K562 (cell line): ENCODE measurements at regions not wholly inside any gene's neighbourhood (a gene's known extent, or its start where the extent isn't known, plus 50 kb on each side); places are given as distances from the start of the nearest gene placed in this dataset.

ENCODE experiments used
- ATAC-seq: fragments of 200-7000 bp; cut with Tn5 transposase; 3 replicates; pipeline ENCODE4 v1.9.1; 2020; ENCODE audit warnings: moderate library complexity
- BruUV-seq: library from RNA; stranded (reverse); fragments of 400-500 nt; replicated peaks from 2 replicates; lab custom pipeline; 2021; lab: Mats Ljungman, UMichigan
- CTCF ChIA-PET: fragments of 300-600 bp; formaldehyde crosslinking; extraction: SDS; loops from one replicate; lab custom pipeline; 2021; ENCODE audit warnings: low intra/inter-chr PET ratio; lab: Yijun Ruan, JAX
- POLR2A ChIA-PET: fragments of 300-600, 350-650 bp; sonication (Branson Sonifier 250); formaldehyde crosslinking; extraction: SDS; loops from one replicate; lab custom pipeline; 2021; ENCODE audit warnings: antibody characterized with exemption, inconsistent platforms; lab: Yijun Ruan, JAX
- DNase-seq, 4 experiments: peaks; one replicate each; pipeline versions ENCODE4 v3.0.0 to v3.0.0-alpha.2; 2011 to 2018; ENCODE audit warnings: low spot score in 3 of 4, mixed read lengths in 3 of 4; ENCODE audit errors: extremely low read depth in 1 of 4
- FAIRE-seq: peaks from 2 replicates; lab custom pipeline; 2011; peaks lifted over from hg19 to GRCh38; lab: Jason Lieb, UNC
- H2AFZ ChIP-seq: 2 replicates; pipeline ENCODE4 v1.6.0; 2011; ENCODE audit warnings: low read depth, low read length, control low read depth, inconsistent platforms
- H3K27ac ChIP-seq: fragments of 200-600 bp; 3 replicates; pipeline ENCODE4 v1.8.0; 2011; ENCODE audit warnings: low read depth, mild to moderate bottlenecking, control low read depth, inconsistent platforms, low read length, moderate library complexity, mixed read lengths; ENCODE audit errors: extremely low read depth
- H3K27me3 ChIP-seq, 2 experiments: fragments of 300-600 bp in 1 of 2; 2 replicates in 1 of 2; 3 replicates in 1 of 2; pipeline versions ENCODE4 v1.6.0 to v1.8.0; 2011; ENCODE audit warnings: inconsistent platforms in 2 of 2, low read length in 2 of 2, mild to moderate bottlenecking in 1 of 2, mixed read lengths in 1 of 2, moderate library complexity in 1 of 2; ENCODE audit not compliant: control insufficient read depth in 2 of 2, insufficient read depth in 2 of 2
- H3K36me3 ChIP-seq: fragments of 300-600 bp; 3 replicates; pipeline ENCODE4 v1.8.0; 2011; ENCODE audit warnings: mild to moderate bottlenecking, low read length, inconsistent platforms; ENCODE audit not compliant: control insufficient read depth, insufficient read depth
- H3K4me1 ChIP-seq, 2 experiments: fragments of 200-600 bp in 1 of 2; replicated peaks in 1 of 2; 2 replicates in 1 of 2; 3 replicates in 1 of 2; pipeline versions ENCODE4 v1.5.1 to v1.8.0; 2011; ENCODE audit warnings: inconsistent platforms in 2 of 2, low read length in 2 of 2, mild to moderate bottlenecking in 1 of 2, mixed read lengths in 1 of 2, moderate library complexity in 1 of 2; ENCODE audit not compliant: control insufficient read depth in 2 of 2, insufficient read depth in 2 of 2
- H3K4me2 ChIP-seq: 2 replicates; pipeline ENCODE4 v1.6.1; 2011; ENCODE audit warnings: low read length, control low read depth, inconsistent platforms, mixed read lengths; ENCODE audit not compliant: insufficient read depth
- H3K4me3 ChIP-seq: fragments of 200-600 bp; sonication (generic), shearing (Covaris generic); 2 replicates; pipeline ENCODE4 v1.5.1; 2016; ENCODE audit warnings: control low read depth, inconsistent platforms
- H3K79me2 ChIP-seq: fragments of 200-600 bp; 3 replicates; pipeline ENCODE4 v1.8.0; 2011; ENCODE audit warnings: low read length, inconsistent platforms; ENCODE audit not compliant: control insufficient read depth, insufficient read depth
- H3K9ac ChIP-seq, 2 experiments: 2 replicates each; pipeline versions ENCODE4 v1.6.0 to v1.6.1; 2011; ENCODE audit warnings: low read depth in 2 of 2, low read length in 2 of 2, control low read depth in 1 of 2, inconsistent platforms in 1 of 2, mild to moderate bottlenecking in 1 of 2, mixed read lengths in 1 of 2; ENCODE audit not compliant: insufficient read depth in 1 of 2
- H3K9me1 ChIP-seq: one replicate; pipeline ENCODE4 v1.6.0; 2011; ENCODE audit warnings: inconsistent platforms, mild to moderate bottlenecking, low read length, moderate library complexity; ENCODE audit not compliant: control insufficient read depth, insufficient read depth
- H3K9me3 ChIP-seq: replicated peaks from 2 replicates; pipeline ENCODE4 v1.5.1; 2011; ENCODE audit warnings: low read depth, low read length, inconsistent platforms; ENCODE audit not compliant: control insufficient read depth, insufficient read depth
- H4K20me1 ChIP-seq: replicated peaks from 2 replicates; pipeline ENCODE4 v1.6.1; 2011; ENCODE audit warnings: low read length, inconsistent platforms, mixed read lengths; ENCODE audit not compliant: control insufficient read depth, insufficient read depth
- CBFA2T3 ChIP-seq: fragments of 450-650 bp; IDR thresholded peaks from 2 replicates; pipeline ENCODE4 v1.6.1; 2017
- CBX2 ChIP-seq: fragments of 200-600 bp; sonication (generic); IDR thresholded peaks from one replicate; pipeline ENCODE4 v1.6.1; 2012; ENCODE audit warnings: mild to moderate bottlenecking, low read length, inconsistent platforms; ENCODE audit not compliant: insufficient read depth, poor library complexity, severe bottlenecking
- EHMT2 ChIP-seq: fragments of 450-650 bp; IDR thresholded peaks from 2 replicates; pipeline ENCODE4 v1.6.1; 2018; ENCODE audit warnings: antibody characterized with exemption
- FOXJ3 ChIP-seq: sonication (generic); formaldehyde crosslinking; IDR thresholded peaks from 2 replicates; pipeline ENCODE4 v1.4.0; 2020; ENCODE audit warnings: mild to moderate bottlenecking, missing genetic modification reagents
- POLR2G ChIP-seq: fragments of 200-400 bp; formaldehyde crosslinking; IDR thresholded peaks from 2 replicates; pipeline ENCODE4 v1.6.1; 2017; ENCODE audit warnings: low read depth, mild to moderate bottlenecking, antibody characterized with exemption, low read length, moderate library complexity
- SMC3 ChIP-seq: conservative IDR thresholded peaks from 2 replicates; pipeline ENCODE4 v1.6.1; 2011; ENCODE audit warnings: low read depth, low read length, improper control_type of control experiment; ENCODE audit not compliant: insufficient read depth
- SNIP1 ChIP-seq: fragments of 450-650 bp; IDR thresholded peaks from 2 replicates; pipeline ENCODE4 v1.7.1; 2017; ENCODE audit warnings: low read depth, mild to moderate bottlenecking
- ZNF146 ChIP-seq: IDR thresholded peaks from one replicate; pipeline ENCODE4 v1.6.1; 2018; ENCODE audit warnings: missing compliant biosample characterization; ENCODE audit not compliant: unreplicated experiment
- ZNF274 ChIP-seq: IDR thresholded peaks from 2 replicates; pipeline ENCODE4 v1.6.1; 2011; ENCODE audit warnings: low read depth, mild to moderate bottlenecking, low read length, moderate library complexity, borderline replicate concordance
- ZNF282 ChIP-seq: sonication (generic); formaldehyde crosslinking; IDR thresholded peaks from 2 replicates; pipeline ENCODE4 v1.8.1; 2023; ENCODE audit warnings: missing genetic modification reagents
- in situ Hi-C: fragments of 300-500 bp; cut with MboI; formaldehyde crosslinking; loops from 4 replicates; pipeline ENCODE4 v1.15.0; 2018; ENCODE audit warnings: inconsistent platforms, mixed read lengths
- intact Hi-C: fragments of 100-400 bp; cut with micrococcal nuclease; formaldehyde crosslinking; loops from 2 replicates; pipeline ENCODE4 v1.14.2; 2022
- TF ChIP-seq, protein P1 (sequence below): sonication (generic); formaldehyde crosslinking; IDR thresholded peaks from 2 replicates; pipeline ENCODE4 v1.8.0; 2022; ENCODE audit warnings: mild to moderate bottlenecking, missing genetic modification reagents
- TF ChIP-seq, protein P2 (sequence below): fragments of 450-650 bp; formaldehyde crosslinking; IDR thresholded peaks from 2 replicates; pipeline ENCODE4 v1.4.0; 2020; ENCODE audit warnings: mild to moderate bottlenecking, moderate library complexity
- TF ChIP-seq, protein P3 (sequence below): fragments of 250-450 bp; sonication (Bioruptor Pico); IDR thresholded peaks from 2 replicates; pipeline ENCODE4 v1.4.0; 2020
- TF ChIP-seq, protein P4 (sequence below): fragments of 150-350 bp; conservative IDR thresholded peaks from 2 replicates; pipeline ENCODE4 v1.6.1; 2014; ENCODE audit warnings: low read length
- TF ChIP-seq, protein P5 (sequence below): fragments of 450-650 bp; IDR thresholded peaks from 2 replicates; pipeline ENCODE4 v1.6.1; 2016; ENCODE audit warnings: mild to moderate bottlenecking

DNA sequence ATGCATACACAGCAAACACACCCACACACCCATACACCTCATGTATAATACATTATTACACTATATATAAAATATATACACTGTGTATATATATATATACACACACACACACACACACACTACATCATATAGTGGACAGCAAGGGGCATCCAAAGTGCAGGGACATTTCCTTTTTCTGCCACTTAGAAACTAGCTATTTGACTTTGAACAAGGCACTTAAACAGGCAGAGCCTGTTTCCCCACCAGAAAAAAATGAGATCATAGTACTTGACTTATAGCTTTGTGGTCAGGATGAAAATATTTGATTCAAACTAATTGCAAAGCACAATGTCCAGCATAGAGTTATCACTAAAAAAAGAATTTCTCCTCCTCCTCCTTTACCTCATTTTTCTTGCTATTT lies 254.3 kb upstream of the NPVF start:
- DNase-seq: no peak
- POLR2A ChIA-PET: no interaction called here
- CTCF ChIA-PET: no interaction called here
- Histone ChIP-seq H3K9me1 (no peaks in the 10 kb centered on the region), H3K4me3 (no peak overlapping the region), H3K27ac (no peak overlapping the region), H3K79me2 (no peaks in the 10 kb centered on the region), H3K4me2 (no peak overlapping the region), H4K20me1 (no peaks in the 10 kb centered on the region; the same call in 1 of the 2 replicates), H2AFZ (no peak overlapping the region), H3K27me3 (peaks cover 0 to 17% of the 10 kb centered on the region in 2 experiments; a peak in 3 of 5 replicates), H3K36me3 (no peaks in the 10 kb centered on the region), H3K4me1 (no peaks in the 10 kb centered on the region), H3K9me3 (no peaks in the 10 kb centered on the region), H3K9ac (no peak overlapping the region)
- intact Hi-C loops: no loop called here
- no peak for FAIRE-seq
- no peak for ATAC-seq
- in situ Hi-C loops: no loop called here
- TF ChIP-seq, protein P1, sequence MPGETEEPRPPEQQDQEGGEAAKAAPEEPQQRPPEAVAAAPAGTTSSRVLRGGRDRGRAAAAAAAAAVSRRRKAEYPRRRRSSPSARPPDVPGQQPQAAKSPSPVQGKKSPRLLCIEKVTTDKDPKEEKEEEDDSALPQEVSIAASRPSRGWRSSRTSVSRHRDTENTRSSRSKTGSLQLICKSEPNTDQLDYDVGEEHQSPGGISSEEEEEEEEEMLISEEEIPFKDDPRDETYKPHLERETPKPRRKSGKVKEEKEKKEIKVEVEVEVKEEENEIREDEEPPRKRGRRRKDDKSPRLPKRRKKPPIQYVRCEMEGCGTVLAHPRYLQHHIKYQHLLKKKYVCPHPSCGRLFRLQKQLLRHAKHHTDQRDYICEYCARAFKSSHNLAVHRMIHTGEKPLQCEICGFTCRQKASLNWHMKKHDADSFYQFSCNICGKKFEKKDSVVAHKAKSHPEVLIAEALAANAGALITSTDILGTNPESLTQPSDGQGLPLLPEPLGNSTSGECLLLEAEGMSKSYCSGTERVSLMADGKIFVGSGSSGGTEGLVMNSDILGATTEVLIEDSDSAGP (CRISPR knock-in tag): no peak
- TF ChIP-seq CBX2 (no peak), ZNF274 (no peak), SNIP1 (no peak), SMC3 (no peak), EHMT2 (no peak), ZNF282 (CRISPR knock-in tag) (no peak), ZNF146 (CRISPR knock-in tag) (no peak), CBFA2T3 (no peak), FOXJ3 (CRISPR knock-in tag) (no peak), POLR2G (no peak)
- TF ChIP-seq, protein P2, sequence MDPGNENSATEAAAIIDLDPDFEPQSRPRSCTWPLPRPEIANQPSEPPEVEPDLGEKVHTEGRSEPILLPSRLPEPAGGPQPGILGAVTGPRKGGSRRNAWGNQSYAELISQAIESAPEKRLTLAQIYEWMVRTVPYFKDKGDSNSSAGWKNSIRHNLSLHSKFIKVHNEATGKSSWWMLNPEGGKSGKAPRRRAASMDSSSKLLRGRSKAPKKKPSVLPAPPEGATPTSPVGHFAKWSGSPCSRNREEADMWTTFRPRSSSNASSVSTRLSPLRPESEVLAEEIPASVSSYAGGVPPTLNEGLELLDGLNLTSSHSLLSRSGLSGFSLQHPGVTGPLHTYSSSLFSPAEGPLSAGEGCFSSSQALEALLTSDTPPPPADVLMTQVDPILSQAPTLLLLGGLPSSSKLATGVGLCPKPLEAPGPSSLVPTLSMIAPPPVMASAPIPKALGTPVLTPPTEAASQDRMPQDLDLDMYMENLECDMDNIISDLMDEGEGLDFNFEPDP (CRISPR knock-in tag): no peak
- TF ChIP-seq, protein P3, sequence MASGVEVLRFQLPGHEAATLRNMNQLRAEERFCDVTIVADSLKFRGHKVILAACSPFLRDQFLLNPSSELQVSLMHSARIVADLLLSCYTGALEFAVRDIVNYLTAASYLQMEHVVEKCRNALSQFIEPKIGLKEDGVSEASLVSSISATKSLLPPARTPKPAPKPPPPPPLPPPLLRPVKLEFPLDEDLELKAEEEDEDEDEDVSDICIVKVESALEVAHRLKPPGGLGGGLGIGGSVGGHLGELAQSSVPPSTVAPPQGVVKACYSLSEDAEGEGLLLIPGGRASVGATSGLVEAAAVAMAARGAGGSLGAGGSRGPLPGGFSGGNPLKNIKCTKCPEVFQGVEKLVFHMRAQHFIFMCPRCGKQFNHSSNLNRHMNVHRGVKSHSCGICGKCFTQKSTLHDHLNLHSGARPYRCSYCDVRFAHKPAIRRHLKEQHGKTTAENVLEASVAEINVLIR (CRISPR knock-in tag): no peak
- TF ChIP-seq, protein P4, sequence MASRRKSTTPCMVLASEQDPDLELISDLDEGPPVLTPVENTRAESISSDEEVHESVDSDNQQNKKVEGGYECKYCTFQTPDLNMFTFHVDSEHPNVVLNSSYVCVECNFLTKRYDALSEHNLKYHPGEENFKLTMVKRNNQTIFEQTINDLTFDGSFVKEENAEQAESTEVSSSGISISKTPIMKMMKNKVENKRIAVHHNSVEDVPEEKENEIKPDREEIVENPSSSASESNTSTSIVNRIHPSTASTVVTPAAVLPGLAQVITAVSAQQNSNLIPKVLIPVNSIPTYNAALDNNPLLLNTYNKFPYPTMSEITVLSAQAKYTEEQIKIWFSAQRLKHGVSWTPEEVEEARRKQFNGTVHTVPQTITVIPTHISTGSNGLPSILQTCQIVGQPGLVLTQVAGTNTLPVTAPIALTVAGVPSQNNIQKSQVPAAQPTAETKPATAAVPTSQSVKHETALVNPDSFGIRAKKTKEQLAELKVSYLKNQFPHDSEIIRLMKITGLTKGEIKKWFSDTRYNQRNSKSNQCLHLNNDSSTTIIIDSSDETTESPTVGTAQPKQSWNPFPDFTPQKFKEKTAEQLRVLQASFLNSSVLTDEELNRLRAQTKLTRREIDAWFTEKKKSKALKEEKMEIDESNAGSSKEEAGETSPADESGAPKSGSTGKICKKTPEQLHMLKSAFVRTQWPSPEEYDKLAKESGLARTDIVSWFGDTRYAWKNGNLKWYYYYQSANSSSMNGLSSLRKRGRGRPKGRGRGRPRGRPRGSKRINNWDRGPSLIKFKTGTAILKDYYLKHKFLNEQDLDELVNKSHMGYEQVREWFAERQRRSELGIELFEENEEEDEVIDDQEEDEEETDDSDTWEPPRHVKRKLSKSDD: no peak
- TF ChIP-seq, protein P5, sequence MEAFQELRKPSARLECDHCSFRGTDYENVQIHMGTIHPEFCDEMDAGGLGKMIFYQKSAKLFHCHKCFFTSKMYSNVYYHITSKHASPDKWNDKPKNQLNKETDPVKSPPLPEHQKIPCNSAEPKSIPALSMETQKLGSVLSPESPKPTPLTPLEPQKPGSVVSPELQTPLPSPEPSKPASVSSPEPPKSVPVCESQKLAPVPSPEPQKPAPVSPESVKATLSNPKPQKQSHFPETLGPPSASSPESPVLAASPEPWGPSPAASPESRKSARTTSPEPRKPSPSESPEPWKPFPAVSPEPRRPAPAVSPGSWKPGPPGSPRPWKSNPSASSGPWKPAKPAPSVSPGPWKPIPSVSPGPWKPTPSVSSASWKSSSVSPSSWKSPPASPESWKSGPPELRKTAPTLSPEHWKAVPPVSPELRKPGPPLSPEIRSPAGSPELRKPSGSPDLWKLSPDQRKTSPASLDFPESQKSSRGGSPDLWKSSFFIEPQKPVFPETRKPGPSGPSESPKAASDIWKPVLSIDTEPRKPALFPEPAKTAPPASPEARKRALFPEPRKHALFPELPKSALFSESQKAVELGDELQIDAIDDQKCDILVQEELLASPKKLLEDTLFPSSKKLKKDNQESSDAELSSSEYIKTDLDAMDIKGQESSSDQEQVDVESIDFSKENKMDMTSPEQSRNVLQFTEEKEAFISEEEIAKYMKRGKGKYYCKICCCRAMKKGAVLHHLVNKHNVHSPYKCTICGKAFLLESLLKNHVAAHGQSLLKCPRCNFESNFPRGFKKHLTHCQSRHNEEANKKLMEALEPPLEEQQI: no peak
- BruUV-seq: no TSS peak
